Hematopoietic multipotent progenitor cell treated with erythropoietin and hydrocortisone succinate and interleukin-3 and kit ligand, for 4 days (in vitro differentiated cells): ENCODE measurements at regions not wholly inside any gene's neighbourhood (a gene's known extent, or its start where the extent isn't known, plus 50 kb on each side); places are given as distances from the start of the nearest gene placed in this dataset.

ENCODE experiments used
- DNase-seq: peaks from one replicate; pipeline ENCODE4 v3.0.0-alpha.2; 2015

GRCh38 chr2:188853307-188853706, 120.9 kb upstream of the COL3A1 start:
- no peak for DNase-seq

DNA sequence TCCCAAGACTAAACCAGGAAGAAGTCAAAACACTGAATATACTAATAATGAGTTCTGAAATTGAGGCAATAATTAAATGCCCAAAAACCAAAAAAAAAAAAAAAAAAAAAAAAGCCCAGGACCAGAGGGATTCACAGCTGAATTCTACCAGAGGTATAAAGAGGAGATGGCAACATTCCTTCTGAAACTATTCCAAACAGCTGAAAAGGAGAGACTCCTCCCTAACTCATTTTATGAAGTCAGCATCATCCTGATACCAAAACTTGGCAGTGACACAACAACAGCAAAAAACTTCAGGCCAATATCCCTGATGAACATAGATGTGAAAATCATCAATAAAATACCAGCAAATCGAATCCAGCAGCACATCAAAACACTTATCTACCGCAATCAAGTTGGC, 108.5 kb upstream of the COL3A1 start:
- DNase-seq, result no peak

DNA sequence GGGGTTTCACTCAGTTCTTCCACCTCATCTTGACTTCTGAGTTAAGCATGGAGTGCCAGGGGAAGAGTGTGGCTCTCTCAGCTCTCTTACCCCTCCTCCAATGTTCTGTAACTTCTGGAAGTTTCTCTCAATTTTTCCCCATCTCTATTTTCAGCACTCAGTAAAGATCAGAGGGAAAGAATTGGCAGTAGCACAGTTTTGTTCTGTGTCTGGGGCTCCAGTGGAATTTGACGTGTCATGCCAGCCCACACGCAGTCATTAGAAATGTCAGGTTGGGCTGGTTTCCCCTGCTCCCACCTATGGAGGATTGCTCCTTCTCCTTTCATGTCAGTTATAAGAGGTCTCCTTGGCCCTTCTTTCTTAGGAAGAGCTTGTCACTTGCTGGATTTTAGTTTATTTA, 104.6 kb upstream of the COL3A1 start:
- no peak for DNase-seq

DNA sequence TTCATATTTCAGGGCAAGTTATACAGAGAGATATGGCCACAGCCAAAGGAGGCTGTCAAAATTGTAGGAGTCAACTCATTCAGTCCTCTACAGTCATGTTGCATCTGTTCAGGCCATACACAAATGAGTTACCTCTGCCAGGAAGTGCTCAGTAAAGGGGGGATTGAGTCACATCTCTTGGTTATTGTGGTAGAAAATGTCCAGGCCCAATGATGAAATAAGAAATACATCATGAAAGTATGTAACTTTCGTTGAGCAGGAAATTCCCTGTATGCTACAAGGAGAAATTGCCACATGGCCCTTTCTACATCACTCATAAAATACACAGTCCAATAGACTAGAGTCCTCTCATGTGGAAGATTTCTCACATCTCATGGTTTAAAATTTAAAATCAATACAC, 103.9 kb upstream of the COL3A1 start:
- no peak for DNase-seq

DNA sequence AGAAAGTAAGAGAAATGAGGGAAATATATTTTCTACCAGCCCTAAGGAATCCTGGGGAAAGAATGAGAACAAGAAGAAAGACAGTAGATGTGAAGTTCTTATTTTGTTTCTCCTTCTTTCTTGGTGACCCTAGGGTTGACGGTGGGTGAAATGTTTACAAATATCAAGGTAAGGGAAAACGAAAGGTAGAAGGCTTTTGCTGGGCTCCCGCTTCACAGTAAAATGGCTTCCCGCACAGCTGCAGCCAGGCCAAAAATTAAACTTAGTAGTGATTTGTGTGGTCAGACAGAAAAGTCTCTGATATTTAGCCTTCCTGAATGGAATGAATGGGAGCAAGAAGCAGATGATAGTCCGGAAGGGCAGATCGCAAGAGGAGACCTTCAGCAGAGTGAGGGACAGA, 99.1 kb upstream of the COL3A1 start:
- no peak for DNase-seq

DNA sequence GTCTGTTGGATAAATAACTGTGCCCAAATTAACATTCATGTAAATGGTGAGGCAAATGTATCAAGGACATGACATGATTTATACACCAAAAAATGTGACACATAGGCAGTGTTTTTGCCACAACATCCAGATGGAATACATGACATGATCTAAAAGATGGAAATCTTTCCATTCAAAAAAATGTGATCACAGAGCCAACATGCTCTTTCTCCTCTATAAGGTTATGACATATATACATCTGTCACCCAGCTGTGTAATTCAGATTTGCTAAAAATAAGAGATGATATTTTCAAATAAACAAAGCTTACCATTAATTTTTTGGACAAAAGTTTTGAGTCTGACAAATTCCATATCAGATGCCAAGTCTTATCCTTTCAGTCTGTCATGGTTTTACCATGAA, 95.5 kb upstream of the COL3A1 start:
- no peak for DNase-seq

- no peak for DNase-seq
These were observed 93.4 kb upstream of the COL3A1 start for GRCh38 chr2:188880740-188881139.

DNA sequence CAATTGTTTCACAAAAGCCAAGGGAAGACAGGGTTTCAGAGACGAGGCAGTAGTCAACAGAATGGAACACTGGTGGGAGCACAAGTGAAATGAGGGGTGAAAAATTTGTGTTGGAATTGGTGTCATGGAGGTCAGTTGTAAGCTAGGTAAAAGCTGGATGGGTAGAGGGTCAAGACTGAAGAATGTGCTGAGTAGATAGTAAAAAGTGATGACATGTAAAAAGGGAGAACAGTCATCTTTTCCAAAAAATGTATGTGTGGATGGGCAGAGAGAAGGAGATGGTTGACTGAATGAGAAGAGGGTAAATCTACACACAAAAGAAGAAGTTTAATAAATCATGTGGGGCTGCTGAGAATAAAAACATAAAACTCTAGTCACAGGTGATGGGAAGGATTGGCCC, 92.7 kb upstream of the COL3A1 start:
- DNase-seq, result no peak

DNA sequence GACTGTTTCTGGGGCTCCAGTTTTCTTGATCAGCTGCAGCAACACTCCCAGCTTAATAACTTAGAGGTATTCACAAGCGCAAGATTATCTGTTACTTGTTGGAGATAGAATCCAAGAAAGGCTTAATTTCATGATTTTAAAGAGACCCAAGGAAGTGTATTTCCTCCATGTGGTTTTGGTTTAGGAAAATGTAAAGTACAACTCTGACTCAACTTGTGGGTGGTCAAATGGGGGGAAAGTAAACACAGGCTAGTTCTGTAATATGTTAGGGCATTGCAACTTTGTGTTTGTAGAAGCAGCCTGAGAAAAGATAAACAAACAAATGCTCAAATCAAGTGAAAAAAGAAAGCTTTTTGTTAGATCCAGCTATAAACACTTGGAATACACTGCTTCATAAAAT, 90.1 kb upstream of the COL3A1 start:
- no peak for DNase-seq

GRCh38 chr2:188884517-188884916, 89.7 kb upstream of the COL3A1 start:
- no peak for DNase-seq

- DNase-seq, result no peak
These were observed 85.0 kb upstream of the COL3A1 start for GRCh38 chr2:188889187-188889586.

DNA sequence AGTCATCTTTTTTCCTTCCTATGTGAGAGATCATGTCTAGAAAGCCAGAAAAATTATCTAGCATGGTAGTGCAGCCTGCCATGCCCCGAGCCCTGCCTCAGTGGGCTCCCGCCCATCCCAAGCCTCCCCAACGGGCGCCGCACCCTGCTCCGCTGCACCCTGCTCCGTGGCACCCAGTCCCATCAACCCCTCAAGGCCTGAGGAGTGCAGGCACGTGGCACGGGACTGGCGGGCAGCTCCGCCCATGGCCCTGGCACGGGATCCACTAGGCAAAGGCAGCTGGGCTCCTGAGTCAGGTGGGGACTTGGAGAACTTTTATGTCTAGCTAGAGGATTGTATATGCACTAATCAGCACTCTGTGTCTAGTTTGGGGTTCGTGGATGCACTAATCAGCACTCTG, 83.4 kb upstream of the COL3A1 start:
- no peak for DNase-seq

GRCh38 chr2:188892636-188893035, 81.5 kb upstream of the COL3A1 start:
- DNase-seq, result no peak

DNA sequence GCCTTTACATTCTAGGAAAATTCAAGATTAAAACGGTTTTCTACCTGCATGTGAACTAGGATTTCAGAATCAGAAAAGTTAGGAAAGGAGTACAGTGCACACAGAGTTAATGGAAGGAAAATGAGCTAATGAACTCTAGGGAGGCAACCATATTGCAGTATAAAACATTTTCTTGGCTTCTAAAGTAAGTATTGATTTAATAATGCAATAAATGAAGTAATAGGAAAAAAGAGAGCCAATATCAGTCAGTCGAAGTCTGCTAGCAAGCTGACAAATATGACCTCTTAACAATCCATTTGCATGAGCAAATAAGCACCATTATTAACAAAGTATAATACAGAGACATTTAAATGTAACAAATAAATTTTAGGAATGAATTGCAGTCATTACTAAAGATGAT, 80.2 kb upstream of the COL3A1 start:
- no peak for DNase-seq

GRCh38 chr2:188894979-188895378, 79.2 kb upstream of the COL3A1 start:
- no peak for DNase-seq

DNA sequence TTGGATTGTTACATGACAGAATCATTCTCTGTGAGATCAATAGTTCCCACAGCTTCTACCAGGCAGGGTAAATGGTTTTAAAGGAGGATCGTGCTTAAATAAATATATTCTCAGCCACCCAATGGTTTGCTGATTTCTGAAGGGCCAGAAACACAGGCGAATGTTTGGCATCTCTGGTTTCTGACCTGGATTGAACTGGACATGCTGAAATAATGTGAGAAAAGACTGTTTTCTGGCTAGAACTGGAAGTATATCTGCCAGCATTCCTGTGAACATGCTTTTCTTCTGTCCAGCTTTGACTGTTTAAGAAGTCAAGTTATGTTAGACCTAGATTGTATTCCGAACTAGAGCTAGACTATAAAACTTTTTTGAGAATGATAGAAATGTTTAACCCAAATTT, 77.1 kb upstream of the COL3A1 start:
- DNase-seq, result no peak

DNA sequence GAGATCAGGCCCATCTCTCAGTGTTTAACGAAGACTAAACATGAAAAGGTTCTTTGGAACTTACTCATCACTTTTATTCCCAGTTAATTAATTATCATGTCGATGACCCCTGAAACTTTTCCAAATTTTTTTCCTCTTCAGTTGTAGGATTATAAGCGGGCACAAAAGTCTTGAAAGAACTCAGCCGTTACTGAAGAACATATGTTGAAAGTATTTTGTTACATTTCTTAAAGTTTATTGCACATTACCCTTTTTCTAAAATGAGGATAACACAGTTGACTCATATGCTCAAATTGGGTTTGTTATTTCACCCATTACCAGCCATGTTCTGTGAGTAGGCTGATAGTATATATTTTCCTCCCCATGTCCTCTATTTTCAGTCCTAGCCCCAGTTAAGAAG, 75.9 kb upstream of the COL3A1 start:
- DNase-seq, result no peak

GRCh38 chr2:188902901-188903491, 71.2 kb upstream of the COL3A1 start:
- DNase-seq, result no peak

- no peak for DNase-seq
These were observed 70.4 kb upstream of the COL3A1 start for GRCh38 chr2:188903740-188904139.

DNA sequence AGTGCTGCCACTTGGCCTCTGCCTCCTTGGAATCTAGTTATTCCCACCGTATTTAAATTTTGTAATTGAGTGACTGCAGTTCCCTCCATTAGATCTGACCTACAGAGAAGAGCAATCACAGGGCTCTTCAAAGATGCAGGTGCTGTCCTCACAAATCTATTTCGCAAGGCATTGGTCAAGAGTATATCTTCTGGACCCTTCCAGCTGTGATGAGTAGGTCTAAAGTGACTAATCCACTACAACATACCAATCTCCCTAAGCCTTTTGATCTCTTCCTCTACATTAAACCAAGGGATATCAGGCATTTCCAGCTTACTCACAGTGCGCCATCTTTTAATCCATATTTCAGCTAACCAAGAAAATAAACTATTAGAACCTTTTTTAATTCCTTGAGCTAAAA, 65.1 kb upstream of the COL3A1 start:
- DNase-seq, result no peak

DNA sequence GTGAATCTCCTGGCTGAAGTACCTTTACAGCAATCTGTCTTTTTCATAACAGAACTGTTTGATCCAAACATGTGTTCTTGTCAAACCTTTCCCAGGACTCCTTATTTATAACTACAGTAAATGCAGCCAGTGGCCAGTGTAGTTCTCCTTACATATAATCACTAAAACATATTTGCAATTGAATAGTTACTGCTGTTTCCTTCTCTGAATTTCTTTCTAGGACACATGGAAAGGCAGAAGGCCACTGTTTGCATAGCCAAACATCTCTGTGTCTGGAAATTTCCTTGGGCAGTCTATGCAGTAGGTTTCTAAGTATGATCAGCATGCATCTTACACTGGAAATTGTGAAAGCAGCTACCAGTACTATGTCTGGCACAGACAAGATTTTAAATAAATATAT, 57.4 kb upstream of the COL3A1 start:
- DNase-seq, result no peak

DNA sequence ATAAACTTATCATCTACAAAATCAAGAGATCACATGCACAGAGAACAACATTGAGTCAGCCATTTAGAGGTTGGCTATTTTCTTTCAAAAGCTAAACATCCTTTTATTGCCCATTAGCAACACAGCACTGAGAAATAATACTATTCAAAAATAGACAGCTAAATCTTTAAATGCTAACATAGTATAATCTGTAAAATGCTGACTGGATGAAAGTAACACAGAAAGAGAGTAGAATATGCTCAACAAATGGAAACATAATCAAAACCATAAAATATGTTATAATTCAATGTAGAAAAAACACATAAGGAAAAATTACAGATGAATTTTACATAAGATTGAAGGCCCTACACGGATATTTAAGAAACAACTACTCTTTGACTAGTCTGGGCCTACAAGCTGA, 56.5 kb upstream of the COL3A1 start:
- no peak for DNase-seq

GRCh38 chr2:188919824-188920223, 54.3 kb upstream of the COL3A1 start:
- DNase-seq, result no peak

DNA sequence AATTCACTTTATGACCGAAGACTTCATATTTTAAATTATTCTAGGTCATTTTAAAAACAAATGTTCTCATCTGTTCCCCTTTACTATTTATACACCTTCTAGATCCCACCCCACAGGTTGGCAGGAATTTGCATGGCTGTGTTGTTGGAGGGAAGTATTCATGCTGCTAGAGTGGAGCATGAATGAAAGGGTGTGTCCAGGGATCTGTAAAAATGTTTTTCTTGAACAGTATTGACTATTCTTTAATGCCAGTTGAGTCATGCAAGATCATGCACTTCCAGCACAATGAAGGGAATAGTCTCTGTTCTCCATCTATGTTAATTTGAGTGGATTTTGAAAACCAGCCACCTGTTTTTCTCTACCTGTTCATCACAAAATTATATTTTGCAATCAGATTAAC, 52.0 kb upstream of the COL3A1 start:
- DNase-seq, result no peak
